Smooth muscle cell (in vitro differentiated cells): ENCODE measurements at regions not wholly inside any gene's neighbourhood (a gene's known extent, or its start where the extent isn't known, plus 50 kb on each side); places are given as distances from the start of the nearest gene placed in this dataset.

Experiments used
- DNase-seq: peaks from one replicate; lab custom pipeline; 2025; ENCODE audit not compliant: unreplicated experiment; lab: John Stamatoyannopoulos, UW
- H2AFZ ChIP-seq: fragments of 200-600 bp; sonication (generic); 2 replicates; pipeline ENCODE4 v1.6.0; 2016; ENCODE audit warnings: antibody characterized with exemption, low read depth, mild to moderate bottlenecking
- H3F3A ChIP-seq: fragments of 200-600 bp; sonication (generic); 2 replicates; pipeline ENCODE4 v1.6.0; 2017; ENCODE audit warnings: antibody characterized with exemption, low read depth
- H3K27ac ChIP-seq: fragments of 200-600 bp; sonication (generic); 2 replicates; pipeline ENCODE4 v1.5.1; 2016; ENCODE audit warnings: low read depth, mild to moderate bottlenecking
- H3K27me3 ChIP-seq: fragments of 200-600 bp; sonication (generic); 2 replicates; pipeline ENCODE4 v1.6.1; 2016; ENCODE audit warnings: low read depth, mild to moderate bottlenecking
- H3K36me3 ChIP-seq: fragments of 200-600 bp; sonication (generic); 2 replicates; pipeline ENCODE4 v1.5.1; 2016; ENCODE audit warnings: low read depth
- H3K4me1 ChIP-seq: fragments of 200-600 bp; sonication (generic); 2 replicates; pipeline ENCODE4 v1.5.1; 2016; ENCODE audit warnings: low read depth
- H3K4me2 ChIP-seq: fragments of 200-600 bp; sonication (generic); 2 replicates; pipeline ENCODE4 v1.6.0; 2016; ENCODE audit warnings: mild to moderate bottlenecking
- H3K4me3 ChIP-seq: fragments of 200-600 bp; sonication (generic); 2 replicates; pipeline ENCODE4 v1.5.1; 2016; ENCODE audit warnings: mild to moderate bottlenecking
- H3K79me2 ChIP-seq: fragments of 200-600 bp; sonication (generic); 2 replicates; pipeline ENCODE4 v1.6.0; 2016; ENCODE audit warnings: low read depth, mild to moderate bottlenecking
- H3K9ac ChIP-seq: fragments of 200-600 bp; sonication (generic); 2 replicates; pipeline ENCODE4 v1.6.0; 2016; ENCODE audit warnings: low read depth
- H3K9me3 ChIP-seq: fragments of 200-600 bp; sonication (generic); replicated peaks from 2 replicates; pipeline ENCODE4 v1.5.1; 2016; ENCODE audit warnings: low read depth
- H4K20me1 ChIP-seq: fragments of 200-600 bp; sonication (generic); 2 replicates; pipeline ENCODE4 v1.6.0; 2016; ENCODE audit warnings: low read depth
- CTCF ChIP-seq: fragments of 200-600 bp; sonication (generic); IDR thresholded peaks from 2 replicates; pipeline ENCODE4 v1.5.1; 2017; ENCODE audit warnings: borderline replicate concordance, mild to moderate bottlenecking, antibody characterized with exemption; ENCODE audit not compliant: insufficient read depth, poor library complexity, severe bottlenecking
- WGBS: methylation state at CpG from one replicate; pipeline ENCODE4 v1.1.7; 2016; ENCODE audit warnings: low lambda C conversion rate; 5-methylcytosine and 5-hydroxymethylcytosine counted together

DNA sequence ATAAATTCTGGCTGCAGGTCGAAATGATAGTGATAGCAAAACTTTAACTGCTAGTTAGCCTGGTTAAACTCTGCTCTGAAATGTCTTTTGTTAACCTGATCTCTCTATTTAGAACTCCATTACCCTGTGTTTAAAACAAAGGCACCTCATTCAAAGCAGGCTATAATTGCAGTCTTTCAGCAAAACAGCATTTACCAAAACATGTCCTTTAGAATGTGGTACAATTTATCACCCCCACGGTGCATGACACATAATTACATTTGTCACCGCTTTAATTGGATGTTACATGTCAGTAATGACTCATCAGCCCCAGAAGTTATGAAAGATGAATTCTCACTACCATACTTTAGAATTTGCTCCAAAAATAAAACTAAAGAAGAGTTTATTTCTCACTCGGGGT, 295.4 kb downstream of the TOX3 start:
- H3F3A ChIP-seq = no peaks in the 10 kb centered on the region
- DNase-seq = no peak
- H3K9ac ChIP-seq = no peak overlapping the region
- no peak overlapping the region for H3K4me3 ChIP-seq
- no peak overlapping the region for H3K4me2 ChIP-seq
- no peaks in the 10 kb centered on the region for H3K27me3 ChIP-seq
- H3K79me2 ChIP-seq = no peaks in the 10 kb centered on the region
- H3K4me1 ChIP-seq = peaks cover 18% of the 10 kb centered on the region
- H4K20me1 ChIP-seq = no peaks in the 10 kb centered on the region
- no peak overlapping the region for H2AFZ ChIP-seq
- no peaks in the 10 kb centered on the region for H3K36me3 ChIP-seq
- TF ChIP-seq CTCF = no peak
- WGBS = 54% methylated on average over 4 of the region's 4 CpGs
- no peak overlapping the region for H3K27ac ChIP-seq
- H3K9me3 ChIP-seq = peaks cover 7% of the 10 kb centered on the region

GRCh38 chr16:52247737-52248136, 299.2 kb downstream of the TOX3 start:
- no peak overlapping the region for H3K4me3 ChIP-seq
- no peak overlapping the region for H3K4me2 ChIP-seq
- H3K9me3 ChIP-seq = peaks cover 7% of the 10 kb centered on the region
- no peaks in the 10 kb centered on the region for H3F3A ChIP-seq
- no peak overlapping the region for H3K27ac ChIP-seq
- WGBS = 88% methylated on average over 3 of the region's 3 CpGs
- H3K4me1 ChIP-seq = peaks cover 11% of the 10 kb centered on the region
- no peak for TF ChIP-seq CTCF
- no peaks in the 10 kb centered on the region for H4K20me1 ChIP-seq
- no peak overlapping the region for H3K9ac ChIP-seq
- no peaks in the 10 kb centered on the region for H3K79me2 ChIP-seq
- H2AFZ ChIP-seq = no peak overlapping the region
- H3K36me3 ChIP-seq = no peaks in the 10 kb centered on the region
- H3K27me3 ChIP-seq = no peaks in the 10 kb centered on the region
- no peak for DNase-seq

- no peaks in the 10 kb centered on the region for H4K20me1 ChIP-seq
- WGBS = 89% methylated on average over 2 of the region's 2 CpGs
- no peaks in the 10 kb centered on the region for H3K79me2 ChIP-seq
- no peak for DNase-seq
- no peaks in the 10 kb centered on the region for H3F3A ChIP-seq
- H3K9me3 ChIP-seq = no peaks in the 10 kb centered on the region
- H3K4me2 ChIP-seq = no peak overlapping the region
- H3K36me3 ChIP-seq = no peaks in the 10 kb centered on the region
- no peak for TF ChIP-seq CTCF
- H3K27ac ChIP-seq = no peak overlapping the region
- no peaks in the 10 kb centered on the region for H3K4me1 ChIP-seq
- H3K27me3 ChIP-seq = no peaks in the 10 kb centered on the region
- H2AFZ ChIP-seq = no peak overlapping the region
- H3K4me3 ChIP-seq = no peak overlapping the region
- H3K9ac ChIP-seq = no peak overlapping the region
Observed at GRCh38 chr16:52238710-52239109, 308.2 kb downstream of the TOX3 start.

DNA sequence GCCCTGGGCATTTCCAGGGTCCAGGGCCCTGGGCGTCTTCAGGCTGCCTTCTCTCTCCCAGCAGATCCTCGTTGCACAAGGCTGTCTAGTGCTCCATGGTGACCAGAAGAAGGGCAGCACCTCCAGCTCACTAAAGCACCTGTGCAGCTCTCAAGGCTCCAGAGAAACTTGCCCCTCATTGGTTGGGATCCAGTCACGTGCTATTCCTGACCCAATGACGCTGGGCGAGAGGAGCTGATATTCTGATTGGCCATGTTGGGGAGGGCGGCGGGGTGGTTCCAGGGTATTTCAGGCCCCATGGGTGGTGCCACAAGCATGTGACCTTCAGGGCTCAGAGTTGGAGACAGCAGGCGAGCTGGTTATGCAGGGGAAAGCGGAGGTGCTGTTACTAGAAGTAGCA, 309.1 kb downstream of the TOX3 start:
- Histone ChIP-seq H3K27ac (no peak overlapping the region), H3K36me3 (no peaks in the 10 kb centered on the region), H3K4me2 (no peak overlapping the region), H2AFZ (no peak overlapping the region), H3K4me3 (no peak overlapping the region), H3K9me3 (no peaks in the 10 kb centered on the region), H3K79me2 (no peaks in the 10 kb centered on the region), H3K4me1 (no peaks in the 10 kb centered on the region), H3F3A (no peaks in the 10 kb centered on the region), H3K9ac (no peak overlapping the region), H3K27me3 (no peaks in the 10 kb centered on the region), H4K20me1 (no peaks in the 10 kb centered on the region)
- no peak for TF ChIP-seq CTCF
- 94% methylated on average over 9 of the region's 9 CpGs for WGBS
- DNase-seq = no peak
